GM03348 (cell line): ENCODE measurements at regions not wholly inside any gene's neighbourhood (a gene's known extent, or its start where the extent isn't known, plus 50 kb on each side); places are given as distances from the start of the nearest gene placed in this dataset.

Experiments
- DNase-seq: peaks from one replicate; pipeline ENCODE4 v3.0.0; 2012; ENCODE audit warnings: low spot score

- no peak for DNase-seq
Measured at GRCh38 chr7:123401295-123401694, 133.1 kb downstream of the IQUB start.

GRCh38 chr7:123400196-123400595 is 134.2 kb downstream of the IQUB start:
- DNase-seq: no peak

DNA sequence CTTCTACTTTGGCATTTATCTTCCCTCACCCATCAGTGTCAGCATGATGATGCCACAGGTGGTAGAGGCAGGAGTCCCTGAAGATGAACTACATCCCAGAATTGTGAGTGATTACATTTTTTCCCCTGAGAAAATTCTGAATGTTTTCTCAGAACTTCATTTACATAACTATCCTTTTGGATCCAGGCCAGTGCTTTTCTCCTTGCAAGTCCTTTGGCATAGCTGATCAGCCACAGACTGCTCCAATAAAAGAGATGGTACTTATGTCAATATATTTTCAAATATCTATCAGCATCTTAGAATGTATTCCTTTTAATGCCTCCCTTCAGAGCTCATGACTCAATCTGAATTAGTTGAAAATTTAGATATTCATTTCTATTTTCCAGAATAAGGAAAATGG is 135.5 kb downstream of the IQUB start:
- no peak for DNase-seq

DNA sequence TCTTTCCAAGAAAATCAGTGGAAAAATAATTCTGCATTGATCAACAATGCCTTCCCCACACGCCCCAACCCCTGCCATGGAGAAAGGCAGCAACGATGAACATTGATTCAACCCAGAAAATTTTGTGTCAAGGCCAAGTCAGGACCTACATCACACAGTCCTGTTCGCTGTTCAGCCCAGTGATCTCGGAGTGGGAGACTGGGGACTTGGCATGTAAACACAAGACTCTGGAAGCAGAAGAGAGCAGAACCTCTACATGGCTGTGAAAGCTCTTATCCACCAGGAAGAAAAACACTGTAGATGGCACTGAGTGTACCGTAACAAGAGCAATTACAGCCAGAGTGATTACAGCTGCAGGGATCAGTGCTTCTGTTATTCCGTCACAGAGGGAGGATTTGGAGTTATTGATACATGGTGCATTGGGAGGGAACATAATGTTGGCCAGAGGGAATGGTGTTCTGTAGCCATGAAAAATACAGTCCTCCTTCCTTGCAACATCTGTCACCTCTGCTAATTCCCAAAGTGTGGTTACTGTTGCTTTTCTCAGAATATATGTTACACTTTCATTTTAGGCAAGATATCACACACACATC is 136.6 kb downstream of the IQUB start:
- DNase-seq: no peak

- DNase-seq: no peak
Measured at GRCh38 chr7:123393623-123394022, 140.8 kb downstream of the IQUB start.

DNA sequence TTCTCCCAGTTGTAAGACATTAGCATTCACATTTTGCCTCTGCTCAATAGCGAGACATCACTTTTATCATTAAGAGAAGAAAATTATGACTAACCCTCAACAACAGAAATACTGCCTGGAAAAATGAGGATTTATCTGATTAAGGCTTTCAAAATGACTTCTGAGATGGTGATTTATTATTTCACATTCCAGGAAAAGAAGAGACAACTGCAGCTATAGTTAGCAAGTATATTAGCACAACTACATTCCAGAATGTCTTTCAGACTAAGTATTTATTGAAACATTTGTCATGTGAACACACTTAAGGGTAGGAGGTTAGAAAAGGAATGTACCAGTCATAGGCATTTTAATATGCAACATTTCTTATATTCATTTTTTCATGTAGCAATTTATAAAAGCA is 162.0 kb downstream of the IQUB start:
- no peak for DNase-seq

DNA sequence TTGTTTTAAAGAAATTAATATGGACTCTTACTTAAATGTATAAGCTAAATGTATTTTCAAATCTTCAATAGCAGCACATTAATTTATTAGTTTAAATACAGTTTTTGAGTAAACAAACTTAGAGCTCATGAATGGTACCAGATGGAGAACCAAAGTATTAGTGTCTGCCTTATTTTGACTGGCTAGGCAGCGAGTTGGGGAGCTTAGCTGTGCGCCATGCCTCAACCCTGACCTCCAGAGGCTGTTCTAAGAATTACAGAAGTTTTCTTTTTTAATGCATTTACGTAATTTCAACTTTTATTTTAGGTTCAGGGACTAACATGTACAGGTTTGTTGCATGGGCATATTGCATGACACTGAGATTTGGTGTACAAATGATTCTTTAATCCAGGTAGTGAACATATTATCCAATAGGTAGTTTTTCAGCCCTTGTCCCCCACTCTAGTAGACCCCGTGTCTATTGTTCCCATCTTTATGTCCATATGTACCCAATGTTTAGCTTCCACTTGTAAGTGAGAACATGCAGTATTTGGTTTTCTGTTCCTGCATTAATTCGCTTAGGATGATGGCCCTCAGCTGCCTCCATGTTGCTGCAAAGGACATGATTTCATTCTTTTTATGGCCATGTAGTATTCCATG is 166.8 kb downstream of the IQUB start:
- peak; percentile 42 for DNase-seq

DNA sequence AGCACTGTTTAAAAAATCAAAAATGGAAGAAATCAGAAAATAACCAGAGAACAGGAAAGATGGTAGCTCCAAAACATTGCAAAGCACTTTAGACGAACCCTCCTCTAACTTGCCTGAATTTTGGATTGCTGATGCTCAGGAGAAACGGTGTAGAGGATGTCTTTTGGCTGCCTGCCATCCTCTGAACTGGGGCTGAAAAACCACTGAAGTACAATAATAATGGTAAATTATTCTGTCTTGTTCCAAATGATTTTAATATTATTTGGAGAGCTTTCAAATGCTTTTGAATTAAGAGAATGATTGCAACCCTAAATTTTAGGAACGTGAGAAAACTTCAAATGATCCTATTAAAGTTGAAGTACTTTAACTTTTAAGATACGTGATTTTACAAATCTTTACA is 167.3 kb upstream of the SLC13A1 start:
- no peak for DNase-seq

GRCh38 chr7:123366626-123367025 is 166.9 kb upstream of the SLC13A1 start:
- DNase-seq: no peak

DNA sequence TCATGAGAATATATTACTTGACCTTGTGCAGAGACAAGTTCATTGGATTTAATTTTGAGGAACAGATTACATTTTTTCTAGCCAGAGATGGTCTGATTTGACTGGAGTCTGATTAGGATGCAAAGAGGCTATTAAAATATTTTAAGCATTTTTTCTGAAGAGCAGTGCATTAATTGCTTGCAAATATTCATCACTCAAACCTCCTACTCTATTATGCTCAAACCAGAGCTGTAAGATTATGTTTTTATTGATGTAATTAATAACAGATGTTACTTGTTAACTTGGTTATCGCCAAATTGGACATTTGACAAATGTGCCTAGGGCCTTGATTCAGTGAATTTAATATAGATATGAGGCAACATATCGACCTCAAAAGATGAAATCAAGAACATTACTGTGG is 160.9 kb upstream of the SLC13A1 start:
- no peak for DNase-seq

GRCh38 chr7:123355576-123356190 is 155.9 kb upstream of the SLC13A1 start:
- DNase-seq: no peak

GRCh38 chr7:123352973-123353372 is 153.2 kb upstream of the SLC13A1 start:
- DNase-seq: no peak

DNA sequence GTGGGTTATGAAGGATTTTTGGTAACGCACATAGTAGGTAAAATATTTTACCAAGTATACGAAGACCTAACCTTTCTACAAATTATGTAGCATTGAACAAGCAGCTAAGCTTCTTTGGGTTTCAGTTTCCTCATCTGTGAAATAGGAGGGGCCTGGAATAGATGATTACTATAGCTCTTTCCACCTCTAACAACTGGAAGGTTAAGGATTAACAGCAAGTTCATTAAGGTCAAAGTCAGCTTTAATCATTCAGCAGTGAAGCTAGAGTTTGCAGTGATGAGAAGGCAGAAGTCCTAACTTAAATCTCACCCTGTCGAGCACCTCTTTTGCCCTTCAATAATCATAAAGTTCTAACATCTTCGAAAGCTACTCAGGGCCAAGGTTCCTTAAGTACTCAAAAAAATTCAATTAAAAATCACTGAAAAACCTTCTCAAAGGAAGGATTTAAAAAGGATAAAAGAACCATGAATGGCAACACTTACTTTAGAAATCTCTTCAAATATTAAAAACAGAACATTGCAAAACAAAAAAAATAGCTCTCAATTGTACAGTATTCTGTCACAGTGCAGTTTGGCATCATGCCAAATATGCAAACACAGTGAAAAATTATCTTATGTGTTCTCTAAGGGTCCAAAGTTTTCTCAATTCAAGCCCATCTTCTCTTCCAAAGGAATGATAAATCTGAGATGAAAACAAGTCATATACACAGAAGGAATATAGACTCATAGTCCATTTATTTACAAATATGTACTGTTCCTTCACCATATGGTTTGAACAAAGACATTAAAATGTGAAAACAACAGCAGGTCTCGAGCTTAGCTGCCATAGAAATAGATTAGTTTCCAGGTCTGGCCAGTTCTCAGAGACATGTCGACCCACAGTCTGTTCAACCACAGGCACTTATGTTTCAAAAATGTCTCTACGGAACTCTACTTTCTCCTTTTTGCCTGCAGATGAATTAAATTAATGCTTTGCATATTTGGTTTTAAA is 152.0 kb upstream of the SLC13A1 start:
- DNase-seq: no peak

GRCh38 chr7:123351027-123351426 is 151.3 kb upstream of the SLC13A1 start:
- no peak for DNase-seq

- no peak for DNase-seq
Measured at GRCh38 chr7:123348690-123349089, 148.9 kb upstream of the SLC13A1 start.

GRCh38 chr7:123346766-123347165 is 147.0 kb upstream of the SLC13A1 start:
- no peak for DNase-seq

DNA sequence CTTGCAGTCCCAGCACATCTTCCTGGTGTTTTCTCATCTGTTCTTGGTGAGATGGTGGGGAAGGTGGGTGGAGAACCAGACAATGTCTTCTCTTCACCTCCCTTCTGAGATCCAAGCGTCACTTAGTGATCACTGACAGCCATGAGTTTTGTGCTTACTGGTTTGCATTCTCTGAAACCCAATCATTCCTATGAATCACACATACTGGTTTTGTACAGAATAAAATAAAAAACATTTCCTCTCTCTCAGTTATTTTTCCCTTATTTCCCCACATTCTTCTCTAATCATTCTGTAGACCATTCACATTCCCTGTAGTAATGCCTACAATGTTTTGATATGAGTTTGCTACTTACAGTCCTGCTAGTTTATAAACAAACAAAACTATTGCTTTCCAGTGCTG is 143.8 kb upstream of the SLC13A1 start:
- no peak for DNase-seq

DNA sequence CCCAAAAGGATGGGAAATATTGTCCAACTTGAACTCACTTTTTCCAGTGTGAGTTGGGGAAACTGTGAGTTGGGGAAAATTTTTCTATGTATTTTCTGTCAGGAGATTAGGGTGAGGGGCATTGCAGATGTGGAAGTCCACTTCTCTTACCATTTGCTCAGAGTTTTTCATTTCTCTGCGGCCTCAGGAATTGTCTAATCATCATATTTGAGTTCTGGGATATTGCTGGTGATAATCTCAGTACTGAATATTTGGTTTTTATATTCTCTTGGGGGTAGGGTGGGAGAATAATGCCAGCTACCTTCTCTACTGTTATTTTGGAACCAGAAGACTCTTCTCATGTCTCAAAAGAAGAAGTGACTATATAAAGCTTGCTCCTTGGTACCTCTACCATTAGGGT is 141.3 kb upstream of the SLC13A1 start:
- no peak for DNase-seq

GRCh38 chr7:123338688-123339087 is 138.9 kb upstream of the SLC13A1 start:
- no peak for DNase-seq

DNA sequence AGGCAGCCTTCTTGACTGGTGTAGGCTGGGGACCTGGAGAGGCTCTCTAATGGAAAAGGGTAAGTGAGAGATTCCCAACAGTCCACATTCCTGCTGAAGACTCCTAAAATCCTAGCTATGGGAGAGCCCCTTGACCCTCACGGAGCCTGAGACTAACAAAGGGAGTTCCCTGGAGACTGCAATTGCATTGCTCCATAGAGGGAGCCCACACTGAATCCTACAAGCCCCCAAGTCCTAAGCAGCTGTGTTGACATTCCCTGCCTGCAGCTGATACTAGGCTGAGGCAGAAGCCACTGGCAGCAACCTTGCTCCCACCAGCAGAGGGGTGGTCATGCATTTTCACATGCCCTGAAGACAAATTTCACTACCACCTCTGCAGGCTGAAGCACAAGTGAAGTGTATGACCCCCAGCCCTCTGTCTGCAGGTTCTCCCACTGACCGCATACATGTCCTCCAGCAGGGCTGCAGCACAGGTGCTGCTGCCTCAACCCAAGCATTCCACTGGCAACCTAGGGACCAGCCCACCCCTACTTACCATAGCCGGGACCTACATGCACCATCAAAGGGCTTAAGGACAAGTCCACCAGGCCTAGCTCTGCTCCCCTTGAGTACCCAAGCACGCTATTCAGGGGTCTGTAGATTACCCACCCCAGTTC is 130.3 kb upstream of the SLC13A1 start:
- DNase-seq: no peak

DNA sequence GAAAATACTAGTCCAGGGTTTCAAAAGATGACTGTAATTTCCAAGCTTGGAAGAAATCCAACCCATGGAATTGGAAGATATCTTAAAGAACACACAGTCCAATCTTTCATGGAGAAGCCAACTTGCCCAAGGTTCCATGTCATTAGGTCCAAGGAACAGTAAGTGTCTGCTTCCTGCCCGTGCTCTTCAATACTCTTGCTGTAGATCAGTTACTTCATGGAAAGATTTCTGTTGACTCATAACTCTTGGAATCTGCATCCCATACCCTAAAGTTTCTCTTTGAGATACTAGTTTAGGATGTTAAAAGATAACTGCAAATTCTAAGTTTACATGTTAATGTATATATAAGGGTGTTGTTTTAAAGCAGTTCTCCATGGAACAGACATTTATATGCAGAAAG is 127.9 kb upstream of the SLC13A1 start:
- DNase-seq: no peak

- no peak for DNase-seq
Measured at GRCh38 chr7:123324283-123324682, 124.5 kb upstream of the SLC13A1 start.
